SJCRH30 (cell line): ENCODE measurements at regions not wholly inside any gene's neighbourhood (a gene's known extent, or its start where the extent isn't known, plus 50 kb on each side); places are given as distances from the start of the nearest gene placed in this dataset.

ENCODE experiments used
- DNase-seq, 2 experiments: peaks; one replicate each; pipeline ENCODE4 v3.0.0-alpha.2; 2015 to 2020
- H3K27ac ChIP-seq: fragments of 250-450 bp; sonication (Bioruptor Pico); 2 replicates; pipeline ENCODE4 v1.5.1; 2020; ENCODE audit warnings: mild to moderate bottlenecking, moderate library complexity
- H3K27me3 ChIP-seq: fragments of 250-450 bp; sonication (Bioruptor Pico); 2 replicates; pipeline ENCODE4 v1.5.1; 2020; ENCODE audit warnings: mild to moderate bottlenecking, moderate library complexity
- H3K36me3 ChIP-seq: fragments of 250-450 bp; sonication (Bioruptor Pico); 2 replicates; pipeline ENCODE4 v1.5.1; 2020; ENCODE audit warnings: mild to moderate bottlenecking, moderate library complexity
- H3K4me1 ChIP-seq: fragments of 250-450 bp; sonication (Bioruptor Pico); 2 replicates; pipeline ENCODE4 v1.5.1; 2020; ENCODE audit warnings: mild to moderate bottlenecking, moderate library complexity
- H3K4me3 ChIP-seq: fragments of 250-450 bp; sonication (Bioruptor Pico); 2 replicates; pipeline ENCODE4 v1.5.1; 2020; ENCODE audit warnings: mild to moderate bottlenecking, moderate library complexity
- H3K9me3 ChIP-seq: fragments of 250-450 bp; sonication (Bioruptor Pico); replicated peaks from 2 replicates; pipeline ENCODE4 v1.5.1; 2020; ENCODE audit warnings: mild to moderate bottlenecking, moderate library complexity

- Histone ChIP-seq H3K27me3 (no peaks in the 10 kb centered on the region), H3K4me3 (peak overlapping the region; percentile 70), H3K9me3 (no peaks in the 10 kb centered on the region), H3K27ac (peak overlapping the region; percentile 80), H3K4me1 (peaks cover 4% of the 10 kb centered on the region; the same call in 1 of the 2 replicates), H3K36me3 (no peaks in the 10 kb centered on the region)
- peak; percentile 92 to 95 for DNase-seq
These were observed 60.6 kb downstream of the FAM217A start for GRCh38 chr6:4018171-4018923.
